ENCODE measurements at regions not wholly inside any gene's neighbourhood (a gene's known extent, or its start where the extent isn't known, plus 50 kb on each side); places are given as distances from the start of the nearest gene placed in this dataset.
"Not testable (repeated sequence)": the region's sequence is repeated elsewhere in the genome, so short reads cannot be mapped to it uniquely, and the experiment has no call there.

DNA sequence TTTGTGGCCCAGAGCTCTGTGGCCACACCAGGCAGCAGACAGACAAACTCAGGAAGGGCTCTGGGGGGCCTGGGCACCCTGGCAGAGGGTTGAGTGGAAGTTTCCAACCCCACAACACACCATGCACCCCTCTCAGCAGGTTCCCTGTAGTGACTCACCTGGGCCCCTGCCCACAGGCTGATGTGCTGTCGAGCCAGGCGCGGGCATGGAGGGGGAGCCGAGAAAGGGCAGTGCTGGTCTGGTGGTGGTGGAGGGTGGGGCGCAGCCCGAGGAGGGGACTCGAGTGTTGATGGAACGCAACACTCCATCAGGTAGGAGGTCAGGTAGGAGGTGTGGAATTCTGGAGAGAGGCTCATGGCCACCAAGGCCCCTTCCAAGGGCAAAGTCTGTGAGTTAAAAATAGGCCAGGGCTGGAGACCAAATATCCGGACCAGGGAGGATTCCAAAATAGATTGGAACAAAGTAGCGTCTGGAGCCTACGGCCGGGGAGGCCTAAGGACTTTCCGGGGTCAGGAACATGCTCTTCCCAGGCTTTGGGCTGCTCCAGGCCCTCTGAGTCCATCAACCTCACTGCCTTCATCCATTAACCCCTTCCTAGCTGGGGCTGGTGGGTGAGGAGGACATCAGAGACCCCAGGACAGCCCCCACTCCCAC lies 191.5 kb upstream of the AJAP1 start:
- no peak for DNase-seq

DNA sequence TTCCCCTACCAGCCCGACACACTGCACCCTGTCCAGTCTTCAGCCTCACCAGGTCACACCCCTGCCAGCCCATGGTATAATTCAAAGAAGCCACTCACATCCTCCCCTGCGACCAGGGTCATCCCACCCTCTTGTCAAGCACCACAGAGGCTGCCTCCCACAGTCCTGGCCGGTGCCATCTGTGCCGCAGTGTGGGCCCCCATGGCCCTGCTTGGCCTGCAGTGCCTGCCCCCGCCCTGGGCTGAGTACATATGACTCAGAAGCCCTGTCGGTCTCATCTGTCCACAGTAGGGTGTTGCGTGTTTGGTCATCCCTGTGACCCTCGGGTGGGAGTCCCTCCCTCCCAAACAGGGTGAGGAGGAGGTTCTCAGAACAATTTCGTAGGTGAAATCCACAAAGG lies 190.8 kb upstream of the AJAP1 start:
- DNase-seq = no peak

DNA sequence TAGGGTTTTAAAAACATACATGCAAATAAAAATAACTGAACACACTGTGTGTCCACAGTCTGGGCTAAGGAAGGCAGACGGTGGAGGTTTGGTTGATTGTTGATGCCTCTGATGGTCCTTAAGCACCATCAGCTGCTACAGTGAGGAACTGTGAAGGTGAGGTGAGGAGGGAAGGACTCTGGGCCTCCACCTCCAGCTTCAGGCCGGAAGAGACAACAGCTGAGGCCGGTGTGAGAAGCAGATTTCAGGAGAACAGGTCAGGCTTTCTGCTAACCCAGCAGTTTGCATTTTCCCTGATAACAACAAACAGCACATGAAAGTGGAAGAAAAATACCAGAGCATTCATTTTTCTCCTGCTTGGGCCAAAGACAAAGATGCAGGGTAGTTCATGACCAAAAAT lies 189.9 kb upstream of the AJAP1 start:
- no peak for DNase-seq

DNA sequence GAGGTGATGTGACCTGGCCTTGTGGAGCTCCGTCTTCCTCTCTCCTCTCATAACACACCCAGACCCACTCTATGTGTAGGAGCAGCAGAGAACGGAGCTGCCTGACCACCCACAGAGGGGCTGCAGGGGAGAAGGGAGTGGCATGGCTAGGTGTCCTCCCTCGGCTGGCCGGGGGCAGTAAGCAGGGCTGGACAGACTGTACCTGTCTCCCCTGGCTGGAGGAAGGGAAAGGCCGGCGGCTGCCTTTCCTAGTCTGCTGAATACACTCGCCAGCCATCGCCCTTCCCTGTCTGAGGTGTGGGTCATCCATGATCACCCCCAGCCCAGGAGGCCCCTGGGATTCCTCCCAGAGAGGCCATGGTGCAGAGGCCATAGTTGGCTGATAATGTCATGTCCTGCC lies 187.2 kb upstream of the AJAP1 start:
- no peak for DNase-seq

DNA sequence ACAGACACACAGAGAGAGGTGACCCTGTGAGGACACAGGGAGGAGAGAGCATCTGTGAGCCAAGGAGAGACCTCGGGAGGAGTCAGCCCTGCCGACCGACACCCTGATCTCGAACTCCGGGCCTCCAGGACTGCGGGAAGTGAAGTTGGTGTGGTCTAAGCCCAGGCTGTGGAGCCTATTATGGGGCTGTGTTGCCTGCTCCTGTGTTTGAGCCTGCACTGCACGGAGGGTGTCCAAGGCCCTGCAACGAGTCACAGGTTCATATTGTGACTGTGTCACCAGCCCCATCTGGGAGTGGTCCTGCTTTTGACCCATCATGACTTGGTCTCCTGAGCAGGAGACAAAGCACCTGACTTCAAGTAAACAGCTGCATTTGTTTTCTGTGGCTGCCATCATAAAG lies 186.0 kb upstream of the AJAP1 start:
- no peak for DNase-seq

DNA sequence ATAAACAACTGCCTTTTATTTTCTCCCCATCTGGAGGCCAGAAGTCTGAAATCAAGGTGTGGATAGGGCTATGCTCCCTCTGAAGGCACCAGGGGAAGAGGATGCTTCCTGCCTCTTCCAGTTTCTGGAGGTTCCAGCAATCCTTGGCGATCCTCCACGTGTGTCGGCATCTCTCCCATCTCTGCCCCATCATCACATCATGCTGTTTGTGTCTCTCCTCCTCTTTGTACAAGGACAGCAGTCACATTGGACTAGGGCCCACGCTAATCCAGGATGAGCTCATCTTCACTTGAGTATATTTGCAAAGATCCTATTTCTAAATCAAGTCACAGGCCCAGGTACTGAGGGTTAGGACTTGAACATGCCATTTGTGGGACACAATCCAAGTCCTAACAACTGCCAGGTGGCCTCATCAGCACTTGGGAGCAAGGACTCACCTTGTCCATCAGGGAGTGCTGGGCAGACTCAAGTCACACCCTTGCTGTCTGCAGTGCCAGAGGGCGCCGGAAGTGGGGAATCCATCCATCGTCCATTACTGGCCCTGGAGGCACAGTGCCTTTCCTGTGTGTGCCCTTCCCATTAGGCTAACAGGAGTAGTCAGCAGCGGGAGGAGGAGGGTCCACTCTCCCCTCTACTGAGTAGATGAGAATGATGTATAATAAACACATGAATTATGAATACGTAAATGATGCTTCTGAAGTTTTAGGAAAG lies 185.4 kb upstream of the AJAP1 start:
- no peak for DNase-seq

DNA sequence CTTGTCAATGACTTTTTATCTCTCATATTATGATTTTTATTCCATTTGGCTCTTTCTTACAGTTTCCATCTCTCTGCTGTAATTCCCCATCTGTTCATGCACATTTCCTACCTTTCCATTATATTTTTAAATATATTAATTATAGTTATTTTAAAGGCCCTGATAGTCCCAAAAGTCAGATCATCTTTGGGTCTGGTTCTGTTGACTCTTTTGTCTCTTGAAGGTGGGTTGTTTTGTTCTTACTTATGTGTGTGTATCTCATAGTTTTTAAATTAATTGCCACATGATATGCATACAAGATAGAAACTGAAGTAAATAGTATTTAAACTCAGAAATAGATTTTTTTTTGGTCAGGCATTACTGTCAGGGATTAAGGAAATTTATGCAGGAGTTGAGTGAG lies 178.0 kb upstream of the AJAP1 start:
- no peak for DNase-seq

DNA sequence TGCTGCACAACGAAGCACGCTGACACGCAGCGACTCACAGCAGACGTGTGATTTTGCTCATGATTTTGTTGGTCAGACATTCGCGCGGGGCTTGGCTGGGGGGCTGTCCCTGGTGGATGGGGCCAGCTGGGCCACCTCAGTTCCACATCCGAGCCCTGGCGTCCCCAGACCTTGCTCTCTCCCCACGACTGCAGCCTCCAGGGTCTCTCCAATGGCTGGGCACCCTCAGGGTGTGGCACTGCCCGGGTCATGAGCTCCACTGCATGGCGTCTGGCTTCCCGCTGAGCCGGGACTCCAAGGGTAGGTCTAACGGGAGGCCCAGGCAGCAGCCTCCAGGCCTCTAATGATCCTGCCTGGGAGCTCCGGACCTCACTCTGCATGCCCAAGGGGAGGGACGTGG lies 173.0 kb upstream of the AJAP1 start:
- no peak for DNase-seq

DNA sequence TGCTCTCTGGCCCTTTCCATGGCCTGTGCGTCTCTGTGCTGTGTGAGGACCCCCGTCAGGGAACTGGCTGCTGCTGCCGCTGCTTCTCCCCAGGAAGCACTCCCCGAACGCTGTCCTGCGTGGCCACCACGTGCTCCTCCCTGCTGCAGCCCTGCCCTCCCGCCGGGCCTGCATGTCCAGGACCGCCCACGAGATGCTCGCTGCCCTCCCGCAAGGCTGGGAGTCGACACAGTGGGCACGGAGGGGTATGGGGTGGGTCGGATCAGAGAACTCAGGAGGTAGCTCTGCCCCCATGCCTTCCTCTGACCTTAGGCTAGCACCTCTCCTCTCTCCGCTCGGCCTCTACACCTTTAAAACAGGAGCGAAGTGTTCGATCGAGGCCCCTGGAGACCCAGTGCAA lies 171.9 kb upstream of the AJAP1 start:
- DNase-seq = no peak

DNA sequence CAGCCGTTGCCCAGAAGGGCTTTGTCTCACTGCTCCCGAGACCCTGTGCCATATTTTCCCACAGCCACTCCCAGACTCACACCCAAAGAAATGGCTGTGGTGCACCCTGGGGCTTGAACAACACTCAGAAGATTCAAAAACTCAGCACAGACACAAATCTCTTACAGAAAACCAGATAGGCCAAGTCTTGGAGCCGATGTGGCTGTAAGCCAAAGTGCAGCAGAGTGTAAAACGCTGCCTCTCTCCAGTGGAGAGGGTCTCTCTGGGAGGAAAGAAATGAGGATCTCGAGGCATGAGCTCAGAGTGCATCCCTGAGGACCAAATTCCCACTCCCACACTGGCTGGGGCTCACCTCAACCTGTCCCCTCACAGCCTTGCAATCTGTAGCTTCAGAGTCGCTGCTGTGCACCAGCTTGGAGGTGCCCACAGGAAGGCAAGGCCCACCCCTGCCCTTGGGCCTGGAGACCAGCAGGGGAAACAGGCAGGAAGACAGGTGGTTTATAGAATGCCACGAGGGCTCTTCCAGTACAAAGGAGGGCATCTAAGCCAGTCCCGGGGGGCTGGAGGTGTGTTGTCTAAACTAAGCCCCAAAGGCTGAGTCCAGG lies 171.3 kb upstream of the AJAP1 start:
- DNase-seq = no peak

DNA sequence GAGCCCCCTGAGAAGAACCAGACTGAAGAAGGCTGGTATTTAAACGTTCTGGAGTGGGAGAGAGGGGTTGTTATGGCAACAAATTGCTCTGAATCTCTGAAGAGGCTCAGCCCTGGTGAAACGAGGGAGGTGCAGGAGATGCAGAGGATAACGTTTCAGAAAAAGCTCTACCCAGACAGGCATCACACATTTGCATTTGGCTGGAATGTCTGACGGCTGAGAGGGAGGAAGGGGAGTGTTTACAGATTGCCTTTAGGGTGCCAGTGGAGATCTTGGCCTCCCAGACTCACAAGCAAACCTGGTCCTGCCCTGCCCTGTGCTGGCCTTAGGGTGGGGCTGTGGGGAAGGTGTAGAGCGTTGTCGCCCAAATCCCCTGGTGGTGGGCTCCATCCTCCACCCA lies 169.0 kb upstream of the AJAP1 start:
- DNase-seq = peak; percentile 55

DNA sequence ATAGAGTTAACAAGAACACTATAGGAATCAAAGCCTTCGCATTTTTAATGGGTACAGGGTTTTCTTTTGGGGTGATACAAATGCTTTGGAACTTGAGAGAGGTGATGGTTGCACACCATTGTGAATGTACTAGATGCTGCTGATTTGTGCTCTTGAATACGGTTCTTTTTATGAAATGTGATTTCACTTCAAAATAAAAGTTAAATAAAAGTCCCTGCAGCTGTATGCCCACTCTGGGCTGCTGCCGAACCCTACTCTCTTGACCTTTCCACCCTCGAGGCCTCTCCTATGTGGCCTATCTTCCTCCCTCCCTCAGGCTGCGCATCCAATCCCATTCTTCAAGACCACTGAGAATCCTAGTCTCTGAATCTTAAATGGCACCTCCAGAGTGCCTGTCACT lies 168.5 kb upstream of the AJAP1 start:
- no peak for DNase-seq

DNA sequence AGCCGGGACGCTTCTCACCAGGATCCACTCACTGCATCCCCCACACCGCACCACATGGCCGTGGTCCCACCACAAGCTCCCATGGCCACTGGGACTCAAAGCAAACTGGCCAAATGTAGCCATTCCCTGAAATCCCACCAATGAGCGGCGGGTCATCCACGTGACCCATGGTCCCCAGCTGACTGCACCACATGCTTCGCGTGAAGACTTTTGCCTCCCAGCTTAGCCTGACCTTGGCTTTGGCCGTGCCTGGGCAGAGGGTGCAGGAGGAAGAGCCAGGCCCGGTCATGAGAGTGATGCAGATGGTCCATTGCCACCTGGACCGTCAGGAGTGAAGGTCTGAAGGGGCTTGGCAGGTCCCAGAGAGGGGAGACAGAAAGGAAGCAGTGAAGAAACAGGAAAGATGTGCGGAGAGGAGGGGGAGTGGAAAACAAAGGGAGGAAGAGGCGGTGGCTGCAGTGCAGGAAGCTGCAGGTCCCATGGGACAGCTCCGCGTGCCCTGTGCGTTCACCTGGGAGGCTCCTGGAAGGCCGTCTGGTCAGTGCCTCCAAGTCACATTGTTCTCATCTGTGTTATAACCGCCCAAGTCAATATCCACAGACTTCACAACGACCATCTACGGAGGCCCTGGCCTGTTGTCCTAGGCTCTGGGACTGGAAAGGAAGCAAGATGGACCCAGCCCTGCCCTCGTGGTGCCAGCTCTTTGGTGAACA lies 167.8 kb upstream of the AJAP1 start:
- DNase-seq = no peak

DNA sequence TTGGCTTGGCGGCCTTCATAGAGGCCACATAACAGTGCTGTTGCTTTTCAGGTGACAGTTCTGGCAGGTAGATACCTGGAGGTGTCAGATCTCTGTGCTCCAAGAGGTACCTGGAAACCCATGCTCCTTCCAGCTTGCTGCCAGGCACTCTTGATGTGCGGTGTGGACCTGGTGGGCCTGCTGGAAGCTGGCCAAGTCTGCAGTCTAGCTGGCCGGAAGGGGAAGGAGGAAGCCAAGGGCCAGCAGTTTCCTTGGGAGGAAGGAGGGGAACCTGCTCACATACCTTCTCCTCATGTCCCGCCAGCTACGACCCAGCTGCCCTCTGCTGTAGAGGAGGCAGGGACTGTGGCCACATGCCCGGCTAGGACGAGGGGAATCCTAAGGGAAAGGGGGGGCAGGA lies 166.4 kb upstream of the AJAP1 start:
- no peak for DNase-seq

DNA sequence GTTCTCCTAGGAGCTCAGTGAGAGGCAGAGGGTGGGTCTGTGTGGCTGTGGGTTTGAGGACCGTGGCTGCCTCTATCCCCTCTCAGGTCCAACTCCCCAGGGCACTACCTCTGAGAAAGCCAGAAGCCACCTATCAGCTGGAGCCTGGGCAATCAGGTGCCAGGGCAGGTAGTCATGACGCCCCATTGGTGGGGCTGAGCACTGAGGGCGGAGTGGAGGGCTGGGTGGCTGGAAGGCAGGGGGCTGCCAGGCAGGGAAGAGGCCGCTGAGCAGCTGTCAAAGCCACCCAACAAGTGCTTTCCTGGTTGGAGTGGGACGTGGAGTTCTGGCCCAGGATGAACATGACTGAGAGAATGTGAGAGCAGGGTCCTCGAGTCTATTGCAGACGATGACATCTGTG lies 164.9 kb upstream of the AJAP1 start:
- no peak for DNase-seq

DNA sequence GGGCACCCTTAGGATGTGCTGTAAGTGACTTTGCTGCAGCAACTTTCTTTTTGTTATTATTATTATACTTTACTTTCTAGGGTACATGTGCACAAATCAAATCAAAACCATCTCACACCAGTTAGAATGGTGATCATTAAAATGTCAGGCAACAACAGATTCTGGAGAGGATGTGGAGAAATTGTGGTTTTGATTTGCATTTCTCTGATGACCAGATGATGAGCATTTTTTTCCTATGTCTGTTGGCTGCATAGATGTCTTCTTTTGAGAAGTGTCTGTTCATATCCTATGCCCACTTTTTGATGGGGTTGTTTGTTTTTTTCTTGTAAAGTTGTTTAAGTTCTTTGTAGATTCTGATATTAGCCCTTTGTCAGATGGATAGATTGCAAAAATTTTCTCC lies 164.4 kb upstream of the AJAP1 start:
- not testable (repeated sequence) for DNase-seq

DNA sequence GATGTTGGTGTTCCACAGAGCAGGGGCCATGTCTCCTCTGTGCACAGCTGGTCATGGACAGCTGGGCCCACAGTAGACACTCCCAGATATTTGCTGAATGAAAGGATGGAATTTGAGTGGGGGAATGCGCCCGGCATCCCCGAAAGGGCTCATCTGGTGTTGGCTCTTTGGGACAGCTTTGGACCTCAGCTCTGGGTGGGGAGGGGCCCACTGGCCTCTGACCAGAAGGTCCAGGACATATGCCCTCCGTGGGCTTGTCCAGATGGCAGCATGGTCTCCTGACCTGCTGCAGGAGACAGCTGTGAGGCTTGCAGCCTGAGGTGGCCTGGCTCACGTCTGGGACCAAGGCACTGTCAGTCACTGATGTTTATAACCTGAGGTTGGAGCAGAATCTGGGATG lies 160.4 kb upstream of the AJAP1 start:
- no peak for DNase-seq

DNA sequence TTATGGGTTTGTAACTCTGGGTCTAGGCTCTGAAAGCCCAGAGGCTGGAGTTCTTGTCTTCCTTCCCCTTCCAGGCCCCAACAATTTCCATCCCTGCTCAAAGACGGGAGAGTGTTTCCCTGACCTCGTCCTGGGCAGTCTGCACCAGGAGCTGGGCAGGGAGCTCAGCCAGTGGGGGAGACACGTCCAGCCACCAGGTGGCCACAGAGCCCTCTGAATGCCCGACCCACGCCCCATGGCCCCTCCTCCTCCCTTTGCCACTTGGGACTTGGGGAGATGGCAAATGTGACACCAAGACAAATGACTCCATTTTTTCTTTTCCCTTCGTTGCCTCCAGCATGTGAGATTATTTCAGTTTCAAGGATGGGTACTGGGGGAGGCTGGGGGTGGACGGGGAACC lies 159.9 kb upstream of the AJAP1 start:
- DNase-seq = no peak

DNA sequence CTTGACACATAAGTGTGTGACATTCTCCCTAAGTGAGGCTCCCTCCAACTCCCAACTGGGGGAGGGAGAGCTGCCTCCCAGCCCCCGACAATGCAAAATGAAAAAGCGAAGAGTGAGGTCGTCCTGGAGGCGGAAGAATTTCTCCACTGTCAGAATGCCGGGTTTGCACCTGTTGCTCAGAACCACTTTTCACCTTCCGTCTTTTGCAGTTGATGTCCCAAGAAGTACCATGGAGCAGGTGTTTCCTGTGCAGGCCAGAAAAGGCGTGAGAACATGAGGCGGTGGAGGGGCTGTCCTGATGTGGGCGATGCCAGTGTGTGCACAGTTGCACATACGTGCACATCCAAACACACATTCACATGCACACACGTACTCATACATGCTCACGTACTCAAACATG lies 158.6 kb upstream of the AJAP1 start:
- no peak for DNase-seq

DNA sequence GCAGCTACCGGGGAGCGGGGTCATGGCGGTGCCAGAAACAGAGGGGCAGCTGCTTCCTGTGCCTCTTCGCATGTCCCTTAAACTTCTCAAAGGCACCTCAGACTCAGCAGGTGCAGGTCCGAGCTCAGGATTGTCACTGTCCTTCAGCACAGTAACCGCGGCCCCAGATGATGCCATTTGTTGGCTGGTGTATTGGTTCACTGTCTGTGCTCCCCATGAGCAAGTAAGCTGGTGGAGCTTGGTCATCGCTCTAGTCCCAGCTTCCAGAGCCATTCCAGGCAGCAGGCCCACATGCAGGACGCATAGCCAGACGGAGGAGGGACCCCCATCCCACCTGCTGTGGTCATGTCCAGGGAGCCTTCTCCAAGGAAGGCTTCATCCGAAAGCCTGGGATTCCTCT lies 154.0 kb upstream of the AJAP1 start:
- DNase-seq = no peak

DNA sequence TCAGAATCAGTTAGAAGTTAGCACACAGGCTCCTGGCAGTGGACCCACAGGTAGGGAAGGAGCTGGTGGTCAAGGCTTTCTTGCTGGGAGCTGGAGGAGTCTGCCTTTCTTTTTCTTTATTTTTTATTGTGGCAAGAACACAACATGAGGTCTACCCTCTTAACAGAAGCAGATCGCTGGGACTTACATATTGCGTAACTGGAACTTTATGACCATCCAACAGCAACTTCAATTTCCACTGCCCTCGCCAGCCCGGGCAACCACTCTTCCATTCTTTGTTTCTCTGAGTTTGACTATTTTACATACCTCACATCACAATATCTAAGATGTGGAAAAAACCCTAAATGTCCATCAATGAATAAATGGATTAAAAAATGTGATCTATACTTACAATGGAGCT lies 147.8 kb upstream of the AJAP1 start:
- no peak for DNase-seq

DNA sequence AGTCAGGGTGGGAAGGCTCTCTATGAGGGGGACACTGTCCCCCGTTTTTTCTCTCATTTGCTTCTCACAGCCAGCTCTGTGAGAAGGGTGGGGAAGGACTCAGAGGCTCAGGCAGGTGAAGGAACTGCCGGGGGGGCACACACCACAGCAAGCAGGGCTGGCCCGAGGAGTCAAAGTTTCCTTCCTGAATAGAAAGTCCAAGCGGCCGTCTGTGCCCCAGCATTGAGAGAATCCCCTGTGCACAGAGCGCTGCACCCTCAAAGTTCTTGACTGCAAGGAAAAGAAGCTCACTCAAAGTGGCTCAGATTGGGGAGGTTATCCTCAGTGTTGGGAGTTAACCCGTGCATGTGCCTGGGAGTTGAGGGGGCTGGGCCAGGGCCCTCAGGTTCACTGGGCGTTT lies 145.2 kb upstream of the AJAP1 start:
- DNase-seq = no peak

DNA sequence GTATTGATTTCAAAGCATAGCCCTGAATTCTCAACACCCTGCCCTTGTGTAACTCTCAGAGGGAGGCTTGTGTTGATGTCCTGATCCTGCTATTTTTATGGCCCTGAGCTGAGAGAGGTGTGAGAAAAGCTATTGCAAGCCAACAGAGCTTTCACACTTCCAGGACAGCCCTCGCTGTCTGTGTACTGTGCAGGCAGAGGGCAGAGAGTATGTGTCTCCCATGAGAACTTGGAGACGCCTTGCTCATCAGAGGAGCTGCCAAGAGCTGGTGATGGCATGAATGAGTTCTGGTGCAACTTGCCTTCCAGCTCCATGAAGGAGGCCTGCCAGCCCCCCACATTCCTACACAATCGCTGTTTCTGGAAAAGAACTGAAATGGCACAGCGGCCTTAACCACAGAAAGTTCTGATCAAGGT lies 144.1 kb upstream of the AJAP1 start:
- DNase-seq = no peak

DNA sequence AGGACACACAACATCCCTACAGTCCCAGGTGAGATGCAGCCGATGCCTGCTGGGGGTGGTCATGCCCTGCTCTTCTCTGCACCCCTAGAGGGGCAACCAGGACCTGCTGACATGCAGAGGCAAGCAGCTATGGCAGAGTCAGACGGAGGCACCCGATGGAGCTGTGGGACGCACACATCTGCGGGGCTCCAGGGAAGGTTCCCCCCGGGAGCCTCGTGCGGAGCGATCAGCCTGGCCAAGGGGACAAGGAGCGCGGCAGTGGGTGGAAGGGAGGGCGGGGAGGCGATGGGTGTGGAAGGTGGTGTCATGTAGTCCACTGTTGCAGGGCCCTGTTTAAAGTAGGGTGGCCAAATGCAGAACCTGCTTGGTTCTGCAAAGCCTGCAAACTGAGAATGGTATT lies 143.0 kb upstream of the AJAP1 start:
- DNase-seq = no peak

Measured in NCI-H510A treated with DMSO at 0.1 percent for 48 hours (cell line).